Activated CD4-positive, alpha-beta T cell treated with anti-CD3 and anti-CD28 coated beads, Interleukin-10, Interleukin-2, amounts not matched to agents 100 ng/mL and 50 ng/mL, durations not matched to agents 16 hours and 8 hours (primary cell): ENCODE measurements at regions not wholly inside any gene's neighbourhood (a gene's known extent, or its start where the extent isn't known, plus 50 kb on each side); places are given as distances from the start of the nearest gene placed in this dataset.
A peak's percentile ranks its signal among the peaks of the same experiment; 100 is the strongest.
"Not testable (repeated sequence)": the region's sequence is repeated elsewhere in the genome, so short reads cannot be mapped to it uniquely, and the experiment has no call there.

Source experiments
- DNase-seq: peaks from one replicate; pipeline ENCODE4 v3.0.0-alpha.2; 2020

DNA sequence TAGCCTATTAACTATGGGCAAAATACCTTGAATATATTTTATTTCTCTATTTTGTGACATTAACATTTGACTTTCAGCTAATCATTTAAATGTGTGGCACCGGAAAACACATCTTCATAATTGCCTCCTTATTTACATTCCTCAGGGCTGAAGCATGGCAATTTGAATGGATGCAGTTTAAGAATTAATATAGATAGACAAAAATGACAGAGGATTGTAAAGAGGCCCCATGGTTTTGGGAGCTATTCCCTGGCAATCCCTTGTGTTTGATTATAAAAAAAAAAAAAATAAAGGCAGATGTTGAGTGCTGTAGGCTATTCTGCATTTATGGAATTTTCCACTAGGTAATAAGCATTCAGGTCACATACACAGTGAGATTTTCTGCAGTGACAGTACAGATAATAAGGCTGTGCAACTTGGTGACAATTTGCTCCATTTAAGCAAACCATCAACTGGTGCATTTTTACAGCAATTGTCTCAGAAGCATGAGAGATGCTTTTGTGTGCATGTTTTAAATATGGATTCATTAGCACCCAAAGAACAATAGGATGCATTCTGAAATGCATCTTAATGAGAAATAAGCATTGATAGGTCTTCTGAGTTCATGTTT is 123.2 kb upstream of the SLC38A4 start:
- DNase-seq = no peak

DNA sequence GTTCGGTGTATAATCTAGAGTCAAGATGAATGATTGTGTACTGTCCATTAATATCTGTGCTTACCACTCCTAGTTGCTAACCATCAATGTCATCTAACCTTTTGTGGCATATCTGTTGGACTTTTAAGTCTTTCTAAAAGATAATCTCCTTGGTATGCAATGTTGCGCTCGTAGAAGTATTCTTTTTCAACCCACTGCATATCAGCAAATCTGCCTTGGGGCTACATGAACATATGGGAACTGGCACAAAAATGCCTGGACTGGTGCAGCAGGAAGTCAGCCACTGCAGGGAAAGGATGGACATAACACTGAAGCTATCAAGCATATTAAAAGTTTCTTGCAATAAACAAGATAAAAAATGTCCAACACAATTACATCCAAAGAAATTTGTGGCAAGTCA is 124.3 kb upstream of the SLC38A4 start:
- no peak for DNase-seq

DNA sequence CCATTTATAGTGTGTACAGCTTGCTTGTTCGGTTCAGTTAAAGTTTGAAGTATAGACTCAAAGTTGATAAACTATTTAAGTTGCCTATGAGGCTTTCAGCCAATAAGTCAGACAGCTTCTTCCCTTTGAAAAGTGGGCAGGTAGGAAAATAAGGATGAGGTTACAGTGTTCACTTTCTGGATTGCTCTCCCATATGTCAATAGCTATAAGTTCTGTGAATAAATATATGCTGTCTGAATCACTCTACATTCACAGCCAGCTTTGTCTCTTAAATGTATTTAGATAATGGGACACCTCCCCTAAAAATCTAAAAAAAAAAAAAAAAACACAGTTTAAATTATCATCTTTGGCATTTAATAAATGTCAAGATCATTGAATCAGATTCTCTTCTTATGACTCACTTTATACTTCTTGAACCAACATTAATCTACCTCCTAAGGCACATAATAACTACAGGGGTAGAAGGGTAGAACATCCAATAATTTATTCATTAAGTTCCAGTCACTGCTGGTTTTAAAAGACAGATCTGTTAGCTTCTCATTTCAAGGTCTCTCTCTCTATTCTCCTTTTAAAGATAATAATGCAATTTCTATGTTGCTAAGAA is 126.4 kb upstream of the PCED1B start:
- no peak for DNase-seq

DNA sequence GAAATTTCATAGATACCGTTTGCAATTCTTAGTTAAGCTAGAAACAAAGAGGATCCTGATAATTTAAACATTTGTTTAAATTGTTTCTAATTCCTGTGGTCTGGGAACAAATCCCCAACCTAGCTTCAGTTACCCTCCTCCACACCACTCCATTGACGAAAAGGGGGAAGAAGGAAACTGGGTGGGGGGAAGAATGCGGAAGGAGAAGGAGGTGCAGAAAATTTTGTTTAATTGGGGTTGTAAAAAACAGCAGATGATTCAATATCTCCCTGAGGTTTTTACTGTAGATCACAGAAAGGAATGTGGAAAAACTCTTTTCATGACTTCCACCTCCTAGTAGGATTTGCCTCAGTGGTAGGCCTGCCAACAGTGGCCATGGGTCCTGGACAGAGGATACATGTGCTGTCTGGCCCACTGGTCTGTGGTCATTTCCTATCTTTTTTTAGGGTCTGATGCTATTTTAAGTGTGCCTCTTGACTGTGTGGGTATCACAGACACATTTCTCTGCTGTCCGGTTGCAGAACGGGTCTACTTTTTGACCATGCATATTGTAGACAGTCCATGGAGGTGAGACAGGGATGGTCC is 122.9 kb upstream of the PCED1B start:
- DNase-seq = no peak

DNA sequence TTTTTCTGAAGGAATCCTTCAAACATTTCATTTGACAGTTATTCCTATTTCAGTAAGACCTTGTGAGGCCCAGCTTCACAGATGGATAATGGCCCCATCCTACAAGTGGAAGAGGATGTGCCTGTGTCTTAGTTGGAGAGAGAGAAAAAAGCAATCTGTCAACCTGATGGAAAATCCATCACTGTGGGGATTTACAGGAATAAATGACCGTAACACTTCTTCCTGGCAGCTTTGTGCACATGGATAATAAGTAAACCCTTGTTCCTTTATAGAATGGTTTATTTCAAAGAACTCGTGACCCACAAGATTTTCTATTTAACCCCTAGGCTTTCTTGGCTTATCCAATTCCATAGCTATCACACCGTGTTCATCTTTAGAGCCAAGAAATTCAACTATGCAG is 121.4 kb upstream of the PCED1B start:
- no peak for DNase-seq

DNA sequence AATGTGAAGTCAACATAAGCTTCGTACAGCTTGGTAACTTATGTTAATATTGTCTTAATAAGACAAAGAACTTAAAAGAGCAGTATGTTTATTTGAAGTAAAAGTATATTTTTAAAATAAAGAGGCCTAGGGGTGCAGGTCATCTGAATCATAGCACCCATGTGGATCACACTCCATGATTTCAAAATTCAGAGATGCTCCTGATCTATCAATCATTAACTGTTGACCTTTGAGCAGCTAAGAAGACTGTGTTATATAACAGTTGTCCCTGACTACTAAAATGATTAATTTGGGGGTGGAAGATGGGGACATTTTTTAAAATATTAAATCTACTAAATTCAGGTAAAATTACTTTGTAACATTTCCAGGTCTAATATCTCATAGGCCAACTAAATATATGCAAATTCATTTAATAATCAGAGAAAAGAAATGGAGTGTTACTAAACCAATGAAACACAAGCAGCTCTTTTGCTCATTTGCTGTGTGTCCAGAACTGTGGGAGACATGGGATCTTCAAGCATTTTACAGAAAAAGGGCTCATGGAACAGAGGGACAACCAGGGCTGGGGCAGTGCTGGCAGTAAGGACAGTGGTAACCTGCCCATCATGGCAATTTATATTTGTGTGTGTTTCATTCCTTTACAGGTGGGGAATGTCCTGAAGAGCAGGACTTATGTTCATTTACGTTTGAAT is 120.7 kb upstream of the PCED1B start:
- no peak for DNase-seq

DNA sequence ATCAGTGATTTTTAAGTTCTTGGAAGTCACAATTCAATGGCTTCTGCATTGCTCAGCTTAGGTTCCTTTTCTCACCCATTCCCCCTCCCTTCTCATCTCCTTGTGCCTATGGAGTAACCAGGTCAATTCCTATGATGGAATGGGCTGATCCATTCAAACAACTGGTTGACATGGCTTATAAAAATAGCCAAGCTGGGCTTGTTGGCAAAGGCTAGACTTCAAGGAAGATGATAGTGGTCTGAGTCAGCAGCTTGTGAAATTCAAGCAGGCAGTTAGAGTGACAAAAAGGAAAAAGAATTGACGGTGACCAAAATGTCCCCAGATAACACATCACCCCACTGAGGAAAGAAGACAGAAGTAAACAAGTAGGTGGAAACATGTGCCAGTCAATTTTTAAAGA is 119.9 kb upstream of the PCED1B start:
- no peak for DNase-seq

DNA sequence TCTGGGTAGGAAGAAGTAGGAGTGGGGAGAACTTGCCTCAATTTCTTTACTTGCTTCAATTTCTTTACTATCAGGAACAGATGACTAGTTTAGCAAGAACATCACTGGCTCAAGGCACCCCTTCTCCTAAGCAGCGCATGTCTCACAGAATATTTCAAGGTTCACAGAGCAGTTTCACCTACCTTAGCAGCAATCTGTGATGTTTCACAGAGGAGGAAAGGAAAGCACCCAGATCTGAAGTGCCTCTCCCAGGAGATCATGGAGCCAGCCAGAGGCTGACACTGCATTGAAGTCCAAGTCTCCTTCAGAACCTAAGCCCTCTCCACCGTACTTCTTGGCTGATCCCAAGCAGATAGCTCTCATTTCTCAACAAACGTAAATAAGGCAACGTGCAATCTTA is 118.7 kb upstream of the PCED1B start:
- no peak for DNase-seq

DNA sequence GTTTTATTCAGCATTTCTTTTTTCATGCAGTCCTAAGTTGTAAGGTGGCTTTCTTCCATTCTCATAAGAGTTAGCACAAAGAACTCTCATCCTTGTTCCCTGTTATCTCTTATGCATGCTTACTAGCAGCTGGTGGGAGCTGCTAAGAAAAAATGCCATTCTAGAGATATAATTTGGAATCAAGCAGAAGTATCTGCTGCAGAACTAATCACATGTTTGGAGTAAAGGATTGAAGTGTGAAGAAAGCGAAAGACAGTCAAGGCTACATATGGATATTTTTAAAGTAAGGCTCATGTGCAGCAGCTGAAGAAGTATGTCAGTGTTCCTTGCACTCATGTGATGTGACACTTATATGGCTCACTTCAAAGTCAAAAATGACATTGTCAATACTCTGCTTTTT is 116.2 kb upstream of the PCED1B start:
- no peak for DNase-seq

DNA sequence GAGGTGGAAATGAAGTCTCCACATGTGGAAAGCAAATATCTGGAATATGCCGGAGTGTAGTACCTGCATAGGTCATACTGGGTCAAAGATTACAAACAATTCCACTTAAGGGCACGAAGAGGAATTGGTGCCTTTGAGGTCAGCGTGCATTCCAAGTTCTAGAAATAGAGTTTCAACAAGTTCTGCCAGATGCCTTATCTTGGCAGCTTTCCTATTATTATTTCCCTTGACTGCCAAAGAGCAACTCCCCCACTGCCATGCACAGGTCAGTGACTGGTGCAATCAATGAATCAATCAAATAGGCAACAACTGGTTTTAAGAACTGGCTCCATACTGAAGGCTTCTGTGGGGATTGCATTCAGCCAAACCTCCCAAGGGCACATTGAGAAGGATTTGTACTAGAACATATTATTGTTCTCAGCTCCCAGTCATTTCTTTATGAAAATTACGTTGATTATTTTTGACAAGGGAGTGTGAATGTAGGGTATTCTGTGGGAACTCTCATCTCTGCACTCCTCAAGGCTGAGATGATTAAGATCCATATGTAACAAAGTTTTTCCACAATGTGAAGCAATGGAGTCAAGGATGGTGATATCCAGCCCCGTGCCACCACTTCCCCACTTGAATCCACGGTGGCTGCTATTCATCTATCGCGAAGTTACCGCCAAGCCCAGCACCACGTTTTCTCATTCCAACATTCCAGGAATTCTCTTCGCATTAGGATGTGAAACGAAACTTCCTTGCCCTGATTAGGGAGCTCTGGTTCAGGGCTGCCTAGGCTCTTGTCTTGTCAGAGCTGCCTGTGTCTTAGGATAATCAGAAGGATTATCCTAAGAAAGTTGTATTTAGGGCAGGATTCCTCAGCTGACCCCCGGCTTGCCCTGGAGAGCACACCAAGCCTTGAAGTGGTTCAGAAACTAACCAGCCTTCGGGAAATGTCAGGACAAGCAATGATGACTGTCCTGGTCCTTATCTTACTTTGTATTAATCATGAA is 115.1 kb upstream of the PCED1B start:
- DNase-seq = no peak

DNA sequence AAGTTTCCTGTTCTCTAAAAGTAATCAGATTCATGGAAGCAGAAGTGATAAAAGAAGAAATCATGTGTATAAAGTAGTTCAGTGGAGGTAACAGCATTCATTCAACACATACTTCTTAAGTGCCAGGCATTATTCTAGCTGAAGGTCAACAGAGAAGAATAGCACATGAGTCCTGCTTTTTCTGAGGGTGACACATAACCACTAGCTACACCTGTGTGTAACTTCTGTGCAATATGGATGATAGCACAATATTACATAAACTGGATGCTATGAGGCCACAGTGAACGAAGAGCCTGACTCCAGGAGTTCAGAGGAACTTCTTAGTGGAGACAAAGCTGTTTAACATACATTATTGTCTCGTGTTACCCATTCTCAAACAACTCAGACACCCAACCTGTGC is 114.3 kb upstream of the PCED1B start:
- no peak for DNase-seq

DNA sequence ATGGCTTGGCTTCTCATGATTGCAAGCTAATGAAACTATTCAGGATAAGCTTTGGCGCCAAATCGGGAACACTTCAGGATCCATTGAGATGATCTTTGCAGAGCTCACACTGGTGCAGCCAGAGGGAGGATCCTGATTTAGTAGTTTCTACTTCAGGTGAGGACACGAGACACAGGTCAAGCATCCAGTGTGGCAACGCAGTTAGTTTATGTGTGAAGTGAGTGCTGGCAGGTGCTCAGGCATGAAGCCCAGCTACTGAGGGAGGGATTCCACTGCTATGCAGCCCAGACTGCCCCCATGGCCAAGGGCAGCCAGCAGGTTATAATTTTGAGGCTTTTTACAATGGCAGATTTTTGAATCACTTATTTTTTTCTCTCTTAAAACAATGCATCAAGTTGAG is 113.5 kb upstream of the PCED1B start:
- no peak for DNase-seq

DNA sequence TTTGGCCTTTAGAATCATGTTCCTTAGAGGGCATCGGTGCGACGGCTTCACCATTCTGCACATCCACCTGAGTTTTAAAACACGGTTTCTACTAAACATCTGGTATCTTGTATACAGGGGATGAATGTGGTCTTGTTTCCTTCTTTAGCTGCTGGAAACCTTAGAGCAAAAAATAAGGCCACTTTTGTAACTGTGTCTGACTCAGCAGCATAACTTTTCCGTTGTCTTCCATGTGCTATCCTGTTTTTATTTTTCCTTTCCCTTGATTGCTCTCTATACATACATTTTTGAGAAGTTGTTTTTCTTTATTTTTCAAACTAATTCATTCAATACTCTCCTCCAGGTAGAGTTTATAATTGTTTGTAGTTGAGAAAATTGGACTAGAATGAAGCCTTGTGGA is 108.8 kb upstream of the PCED1B start:
- no peak for DNase-seq

DNA sequence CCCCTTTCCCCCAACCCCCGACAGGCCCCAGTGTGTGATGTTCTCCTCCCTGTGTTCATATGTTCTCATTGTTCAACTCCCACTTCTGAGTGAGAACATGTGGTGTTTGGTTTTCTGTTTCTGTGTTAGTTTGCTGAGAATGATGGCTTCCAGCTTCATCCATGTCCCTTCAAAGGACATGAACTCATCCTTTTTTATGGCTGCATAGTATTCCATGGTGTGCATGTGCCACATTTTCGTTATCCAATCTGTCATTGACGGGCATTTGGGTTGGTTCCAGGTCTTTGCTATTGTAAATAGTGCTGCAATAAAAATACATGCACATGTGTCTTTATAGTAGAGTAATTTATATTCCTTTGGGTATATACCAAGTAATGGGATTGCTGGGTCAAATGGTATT is 105.5 kb upstream of the PCED1B start:
- not testable (repeated sequence) for DNase-seq

DNA sequence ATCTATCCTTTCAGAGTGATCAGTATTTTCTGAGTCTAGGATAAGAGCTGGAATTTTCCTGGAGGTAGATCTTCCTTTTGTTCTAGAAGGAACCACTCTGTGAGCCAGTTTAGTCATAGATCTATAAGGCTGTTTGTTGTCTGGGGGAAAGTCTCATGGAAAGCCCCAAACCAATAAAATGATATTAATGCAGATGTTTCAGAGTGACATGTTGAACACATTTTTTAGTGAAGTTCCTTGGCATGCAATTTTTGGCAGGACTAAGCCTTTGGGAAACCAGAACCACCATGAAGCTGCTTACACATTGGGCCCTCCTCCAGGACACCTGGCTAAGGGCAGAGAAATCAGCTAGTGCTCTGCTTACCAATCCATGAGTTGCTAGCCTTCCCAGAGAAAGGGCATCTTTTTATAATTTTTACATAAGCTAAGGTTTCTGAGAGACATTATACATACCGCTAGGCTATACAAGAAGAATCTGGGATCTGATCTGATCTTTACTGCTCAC is 101.5 kb upstream of the PCED1B start:
- DNase-seq = no peak

DNA sequence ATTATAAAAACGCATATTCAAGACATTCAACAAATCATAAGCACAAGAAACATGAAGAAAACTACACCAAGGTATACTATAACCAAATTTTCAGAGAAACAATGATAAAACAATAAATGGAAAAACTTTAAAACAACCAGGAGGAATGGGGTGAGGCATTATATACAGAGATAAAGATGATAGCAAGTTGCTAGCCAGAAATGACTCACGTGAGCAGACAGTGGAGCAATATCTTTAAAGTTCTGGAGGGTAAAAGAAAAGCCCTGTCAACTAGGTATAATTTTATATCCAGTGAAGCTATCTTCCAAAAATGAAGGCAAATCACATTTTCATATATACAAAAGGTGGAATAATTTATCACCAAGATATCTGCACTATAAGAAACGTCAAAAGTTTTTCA is 97.8 kb upstream of the PCED1B start:
- no peak for DNase-seq

DNA sequence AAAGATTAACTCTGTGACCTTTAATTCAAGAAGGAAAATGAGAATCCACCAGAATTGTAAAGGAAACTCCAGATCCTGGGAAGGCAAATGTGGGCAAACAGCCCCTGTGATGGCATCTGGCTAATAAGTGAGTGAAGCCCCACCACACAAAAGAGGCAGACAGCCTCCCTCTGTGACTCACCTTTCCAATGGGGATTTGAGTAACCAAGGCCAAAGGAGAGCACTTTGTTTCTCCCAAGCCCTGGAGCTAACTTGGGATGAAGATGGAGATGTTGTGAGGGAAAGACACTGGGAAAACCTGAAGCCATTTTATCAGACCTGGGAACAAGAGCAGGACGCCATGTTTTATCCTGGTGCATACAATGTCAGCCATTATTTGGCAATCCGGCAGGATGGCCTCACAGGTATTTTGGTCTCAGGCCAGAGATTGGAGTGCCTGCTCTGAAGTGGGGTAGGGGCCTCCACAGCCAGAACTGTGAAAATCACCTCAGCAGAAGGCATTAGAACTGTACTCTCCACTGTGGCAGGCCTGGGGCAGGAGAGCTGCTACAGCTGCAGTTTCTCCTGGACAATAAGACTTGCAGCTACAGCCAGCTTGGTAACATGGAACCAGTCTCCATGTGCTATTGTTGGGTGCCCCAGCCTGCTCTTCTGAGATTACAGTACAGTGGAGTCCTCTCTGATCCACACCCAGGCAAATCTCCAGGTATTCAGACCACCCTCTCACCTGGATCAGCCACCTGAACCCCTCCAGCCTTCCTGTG is 96.6 kb upstream of the PCED1B start:
- no peak for DNase-seq

DNA sequence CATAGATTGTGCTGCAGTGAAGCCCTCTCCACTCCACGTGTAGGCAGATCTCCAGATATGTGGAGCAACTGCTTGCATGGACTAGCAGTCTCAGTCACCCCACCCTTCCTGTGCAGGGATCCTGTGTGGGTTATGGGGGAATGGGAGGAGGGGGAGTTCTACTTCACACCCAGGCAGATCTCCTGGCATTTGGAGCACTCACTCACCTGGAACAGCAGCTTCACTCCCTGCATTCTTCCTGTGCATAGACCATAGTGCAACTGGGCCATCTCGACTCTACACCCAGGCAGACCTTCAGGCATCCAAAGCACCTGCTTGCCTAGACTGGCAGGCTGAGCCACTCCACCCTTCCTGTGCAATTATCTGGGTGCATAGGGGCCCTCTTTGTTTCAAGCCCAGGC is 96.0 kb upstream of the PCED1B start:
- no peak for DNase-seq

DNA sequence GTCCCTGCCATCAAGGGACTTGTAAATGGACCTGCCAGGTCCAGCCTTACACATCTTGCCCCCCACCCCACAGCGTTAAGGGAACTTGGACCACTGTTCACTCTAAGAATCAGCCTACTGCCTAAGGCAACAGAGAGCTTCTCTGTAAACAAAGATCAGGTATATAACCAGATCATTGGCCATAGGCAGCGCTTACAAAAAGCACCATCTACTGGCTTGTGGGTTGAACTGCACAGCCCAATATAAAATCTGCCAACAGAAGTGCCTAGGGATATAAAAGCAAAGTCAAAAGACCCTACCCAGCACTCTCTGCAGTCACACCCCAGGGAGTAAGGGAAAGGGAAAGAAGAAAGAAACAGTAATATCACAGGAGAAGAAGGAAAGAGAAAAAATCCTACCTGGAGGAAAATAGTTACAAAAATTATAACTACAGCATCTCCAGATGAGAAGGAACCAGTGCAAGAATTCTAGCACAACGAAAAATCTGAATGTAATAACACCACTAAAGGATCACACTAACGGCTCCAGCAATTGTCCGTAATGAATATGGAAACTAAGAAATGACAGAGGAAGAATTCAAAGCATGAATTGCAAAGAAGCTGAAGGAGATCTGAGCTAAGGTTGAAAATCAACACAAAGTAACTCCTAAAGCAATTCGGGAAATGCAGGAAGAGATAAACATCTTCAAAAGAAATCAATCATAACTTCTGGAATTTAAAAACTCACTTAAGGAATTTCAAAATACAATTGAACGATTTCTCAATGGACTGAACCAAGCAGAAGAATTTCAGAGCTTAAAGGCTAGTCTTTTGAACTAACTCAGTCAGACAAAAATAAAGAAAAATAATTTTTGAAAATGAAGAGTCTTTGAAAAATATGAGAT is 95.2 kb upstream of the PCED1B start:
- DNase-seq = peak; percentile 51

DNA sequence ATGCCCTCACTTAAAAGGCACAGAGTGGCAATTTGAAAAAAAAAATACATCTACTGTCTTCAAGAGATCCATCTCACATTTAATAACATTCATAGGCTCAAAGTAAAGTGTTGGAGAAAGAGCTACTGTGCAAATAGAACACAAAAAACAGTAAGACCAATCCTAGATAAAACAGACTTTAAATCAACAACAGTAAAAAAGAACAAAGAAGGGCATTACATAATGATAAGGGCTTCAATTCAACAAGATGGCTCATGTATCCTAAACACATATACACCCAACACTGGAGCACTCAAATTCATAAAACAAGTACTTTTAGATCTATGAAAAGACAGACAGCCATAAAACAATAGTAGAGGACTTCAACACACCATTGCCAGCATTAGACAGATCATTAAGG is 93.6 kb upstream of the PCED1B start:
- DNase-seq = no peak

DNA sequence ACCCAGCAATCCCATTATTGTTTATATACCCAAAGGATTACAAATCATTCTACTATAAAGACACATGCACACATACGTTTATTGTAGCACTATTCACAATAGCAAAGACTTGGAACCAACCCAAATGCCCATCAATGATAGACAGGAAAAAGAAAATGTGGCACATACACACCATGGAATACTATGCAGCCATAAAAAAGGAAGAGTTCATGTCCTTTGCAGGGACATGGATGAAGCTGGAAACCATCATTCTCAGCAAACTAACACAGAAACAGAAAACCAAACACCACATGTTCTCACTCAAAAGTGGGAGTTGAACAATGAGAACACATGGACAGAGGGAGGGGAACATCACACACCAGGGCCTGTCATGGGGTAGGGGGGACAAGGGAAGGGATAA is 91.3 kb upstream of the PCED1B start:
- DNase-seq = not testable (repeated sequence)
